ENCODE measurements at regions not wholly inside any gene's neighbourhood (a gene's known extent, or its start where the extent isn't known, plus 50 kb on each side); places are given as distances from the start of the nearest gene placed in this dataset.

- WGBS, 2 donors (ENCODE audit: low coverage in 1 of 2) = 52 to 100% methylated on average over 2 to 4 of the region's 8 CpGs
- TF ChIP-seq CTCF (IDR thresholded peaks at IDR 0.05) = no peak
- TF ChIP-seq EP300 (IDR thresholded peaks at IDR 0.05) = no peak
- no peak for TF ChIP-seq POLR2A (IDR thresholded peaks at IDR 0.05)
- no peak for TF ChIP-seq POLR2AphosphoS5 (IDR thresholded peaks at IDR 0.05)
- H3K4me1 ChIP-seq = no peaks in the 10 kb centered on the region
These were observed 725.2 kb downstream of the PTPRU start for GRCh38 chr1:29961293-29962059.

GRCh38 chr1:29960876-29961275 lies 724.6 kb downstream of the PTPRU start:
- Histone ChIP-seq H3K36me3 (no peaks in the 10 kb centered on the region), H3K4me1 (no peaks in the 10 kb centered on the region), H3K9me3 (no peaks in the 10 kb centered on the region), H3K27me3 (peaks cover 69% of the 10 kb centered on the region), H3K27ac (no peak overlapping the region), H3K4me3 (no peak overlapping the region)
- no CpG with 5 or more reads among the region's 10 CpGs for WGBS, 2 donors (ENCODE audit: low coverage in 1 of 2)
- TF ChIP-seq CTCF (IDR thresholded peaks at IDR 0.05) (no peak), EP300 (IDR thresholded peaks at IDR 0.05) (no peak), POLR2A (IDR thresholded peaks at IDR 0.05) (no peak)
- no peak for ATAC-seq

More at GRCh38 chr1:29961293-29962059, 725.2 kb downstream of the PTPRU start:
- Histone ChIP-seq H3K36me3 (no peaks in the 10 kb centered on the region), H3K4me3 (no peak overlapping the region), H3K27ac (no peak overlapping the region), H3K9me3 (no peaks in the 10 kb centered on the region), H3K27me3 (peaks cover 74% of the 10 kb centered on the region)
- no peak for ATAC-seq

GRCh38 chr1:29960156-29960755 lies 723.9 kb downstream of the PTPRU start:
- 53 to 78% methylated on average over 3 of the region's 10 CpGs for whole genome bisulfite sequencing, 2 donors (ENCODE audit: low coverage in 1 of 2)
- ATAC-seq = no peak
- Histone ChIP-seq H3K27ac (no peak overlapping the region), H3K4me1 (no peaks in the 10 kb centered on the region), H3K27me3 (peaks cover 63% of the 10 kb centered on the region), H3K36me3 (no peaks in the 10 kb centered on the region), H3K4me3 (no peak overlapping the region), H3K9me3 (no peaks in the 10 kb centered on the region)
- no peak for TF ChIP-seq POLR2A (IDR thresholded peaks at IDR 0.05)

- 86% methylated on average over 3 of the region's 4 CpGs; no CpG with 5 or more reads in 1 of the 2 donors for WGBS, 2 donors (ENCODE audit: low coverage in 1 of 2)
- Histone ChIP-seq H3K4me3 (no peak overlapping the region), H3K9me3 (no peaks in the 10 kb centered on the region), H3K27ac (no peak overlapping the region), H3K36me3 (no peaks in the 10 kb centered on the region), H3K27me3 (peaks cover 59% of the 10 kb centered on the region), H3K4me1 (no peaks in the 10 kb centered on the region)
- TF ChIP-seq POLR2AphosphoS5 (IDR thresholded peaks at IDR 0.05) = no peak
- no peak for TF ChIP-seq EP300 (IDR thresholded peaks at IDR 0.05)
- TF ChIP-seq POLR2A (IDR thresholded peaks at IDR 0.05) = no peak
- TF ChIP-seq CTCF (IDR thresholded peaks at IDR 0.05) = no peak
- ATAC-seq = no peak
These were observed 723.0 kb downstream of the PTPRU start for GRCh38 chr1:29959356-29959755.

- H3K4me3 ChIP-seq = no peak overlapping the region
- WGBS, 2 donors (ENCODE audit: low coverage in 1 of 2) = 100% methylated on average over 1 of the region's 5 CpGs; no CpG with 5 or more reads in 1 of the 2 donors
- ATAC-seq = no peak
- no peaks in the 10 kb centered on the region for H3K4me1 ChIP-seq
- TF ChIP-seq POLR2A (IDR thresholded peaks at IDR 0.05) (no peak), EP300 (IDR thresholded peaks at IDR 0.05) (no peak), POLR2AphosphoS5 (IDR thresholded peaks at IDR 0.05) (no peak), CTCF (IDR thresholded peaks at IDR 0.05) (no peak)
- H3K27ac ChIP-seq = no peak overlapping the region
- H3K36me3 ChIP-seq = no peaks in the 10 kb centered on the region
- peaks cover 58% of the 10 kb centered on the region for H3K27me3 ChIP-seq
- H3K9me3 ChIP-seq = no peaks in the 10 kb centered on the region
These were observed 721.9 kb downstream of the PTPRU start for GRCh38 chr1:29958271-29958670.
